ENCODE measurements at regions not wholly inside any gene's neighbourhood (a gene's known extent, or its start where the extent isn't known, plus 50 kb on each side); places are given as distances from the start of the nearest gene placed in this dataset.

DNA sequence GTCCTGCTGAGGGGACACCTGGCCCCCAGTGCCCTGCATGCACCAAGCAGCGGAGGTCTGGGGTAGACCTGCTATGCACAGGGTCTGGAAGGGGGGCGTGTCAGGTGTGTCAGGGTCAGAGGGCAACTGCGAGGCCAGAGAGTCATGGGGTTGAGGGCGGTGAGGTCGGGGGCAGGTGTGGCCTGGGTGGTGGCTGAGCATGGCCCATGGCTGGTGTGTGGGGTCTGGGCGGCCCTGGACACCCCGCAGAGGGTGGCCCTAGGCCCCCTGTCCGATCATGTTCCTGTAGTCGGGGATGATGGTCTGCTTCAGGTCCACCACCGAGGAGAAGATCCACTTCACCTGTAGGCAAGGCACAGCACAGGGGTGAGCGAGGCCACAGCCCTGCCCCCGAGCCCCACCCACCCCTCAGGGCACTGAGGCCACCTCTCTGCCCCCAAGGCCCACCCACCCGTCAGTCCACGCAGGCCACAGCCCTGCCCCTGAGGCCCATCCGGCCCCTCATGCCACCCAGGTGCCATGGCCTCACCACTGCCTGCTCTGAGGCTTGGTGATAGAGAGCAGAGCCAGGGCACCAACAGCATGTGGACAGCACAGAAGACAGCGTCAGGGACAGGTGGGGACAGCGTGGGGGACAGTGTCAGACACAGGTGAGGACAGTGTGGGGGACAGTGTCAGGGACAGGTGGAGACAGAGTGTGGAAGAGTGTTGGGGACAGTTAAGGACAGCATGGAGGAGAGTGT, 211.3 kb downstream of the TMEM121 start:
- TF ChIP-seq, protein P1, sequence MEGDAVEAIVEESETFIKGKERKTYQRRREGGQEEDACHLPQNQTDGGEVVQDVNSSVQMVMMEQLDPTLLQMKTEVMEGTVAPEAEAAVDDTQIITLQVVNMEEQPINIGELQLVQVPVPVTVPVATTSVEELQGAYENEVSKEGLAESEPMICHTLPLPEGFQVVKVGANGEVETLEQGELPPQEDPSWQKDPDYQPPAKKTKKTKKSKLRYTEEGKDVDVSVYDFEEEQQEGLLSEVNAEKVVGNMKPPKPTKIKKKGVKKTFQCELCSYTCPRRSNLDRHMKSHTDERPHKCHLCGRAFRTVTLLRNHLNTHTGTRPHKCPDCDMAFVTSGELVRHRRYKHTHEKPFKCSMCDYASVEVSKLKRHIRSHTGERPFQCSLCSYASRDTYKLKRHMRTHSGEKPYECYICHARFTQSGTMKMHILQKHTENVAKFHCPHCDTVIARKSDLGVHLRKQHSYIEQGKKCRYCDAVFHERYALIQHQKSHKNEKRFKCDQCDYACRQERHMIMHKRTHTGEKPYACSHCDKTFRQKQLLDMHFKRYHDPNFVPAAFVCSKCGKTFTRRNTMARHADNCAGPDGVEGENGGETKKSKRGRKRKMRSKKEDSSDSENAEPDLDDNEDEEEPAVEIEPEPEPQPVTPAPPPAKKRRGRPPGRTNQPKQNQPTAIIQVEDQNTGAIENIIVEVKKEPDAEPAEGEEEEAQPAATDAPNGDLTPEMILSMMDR (IDR thresholded peaks at IDR 0.05; ENCODE audit: insufficient read depth, low read depth, low read length) = no peak
- no peak for TF ChIP-seq EZH2 (IDR thresholded peaks at IDR 0.05; ENCODE audit: insufficient read depth, low read length)
